NB4 (cell line): ENCODE measurements at regions not wholly inside any gene's neighbourhood (a gene's known extent, or its start where the extent isn't known, plus 50 kb on each side); places are given as distances from the start of the nearest gene placed in this dataset.
A peak's percentile ranks its signal among the peaks of the same experiment; 100 is the strongest.

ENCODE experiments used
- DNase-seq: peaks from one replicate; pipeline ENCODE4 v3.0.0; 2010; ENCODE audit warnings: low read depth
- H3K4me3 ChIP-seq: one replicate; pipeline ENCODE4 v1.5.1; 2011; ENCODE audit warnings: mild to moderate bottlenecking, low read depth, low read length, moderate library complexity
- MYC ChIP-seq: IDR thresholded peaks from 2 replicates; pipeline ENCODE4 v1.6.1; 2011; ENCODE audit warnings: low read depth, low read length
- POLR2A ChIP-seq: IDR thresholded peaks from 2 replicates; pipeline ENCODE4 v1.6.1; 2011; ENCODE audit warnings: mild to moderate bottlenecking; ENCODE audit not compliant: insufficient read length; ENCODE audit errors: extremely low read depth
- TF ChIP-seq, protein P1 (sequence below): IDR thresholded peaks from 2 replicates; pipeline ENCODE4 v1.6.1; 2011; ENCODE audit warnings: low read depth, low read length
- TF ChIP-seq, protein P2 (sequence below): IDR thresholded peaks from one replicate; pipeline ENCODE4 v1.5.1; 2012; ENCODE audit warnings: low read depth, low read length

DNA sequence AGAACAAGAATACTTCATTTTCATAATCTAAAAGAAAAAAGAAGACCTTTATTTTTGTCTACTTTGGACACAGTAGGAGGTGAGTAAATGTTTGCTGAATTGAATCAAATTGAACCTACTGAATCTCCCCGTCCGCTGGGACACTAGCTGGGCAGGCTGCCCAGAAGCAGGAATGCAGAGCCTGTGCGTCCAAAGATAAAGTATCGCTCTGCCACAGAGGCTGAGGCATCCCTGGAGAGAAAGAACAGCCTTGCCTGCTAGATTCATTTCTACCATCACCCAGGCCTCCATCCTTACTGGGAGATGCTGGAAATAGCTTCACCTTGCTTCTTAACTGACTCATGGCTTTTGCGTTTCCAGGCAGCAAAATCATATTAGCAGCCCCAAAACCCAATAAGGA is 64.1 kb upstream of the TSPAN11 start:
- no peak overlapping the region for H3K4me3 ChIP-seq
- TF ChIP-seq MYC: no peak
- TF ChIP-seq POLR2A: no peak
- no peak for DNase-seq

DNA sequence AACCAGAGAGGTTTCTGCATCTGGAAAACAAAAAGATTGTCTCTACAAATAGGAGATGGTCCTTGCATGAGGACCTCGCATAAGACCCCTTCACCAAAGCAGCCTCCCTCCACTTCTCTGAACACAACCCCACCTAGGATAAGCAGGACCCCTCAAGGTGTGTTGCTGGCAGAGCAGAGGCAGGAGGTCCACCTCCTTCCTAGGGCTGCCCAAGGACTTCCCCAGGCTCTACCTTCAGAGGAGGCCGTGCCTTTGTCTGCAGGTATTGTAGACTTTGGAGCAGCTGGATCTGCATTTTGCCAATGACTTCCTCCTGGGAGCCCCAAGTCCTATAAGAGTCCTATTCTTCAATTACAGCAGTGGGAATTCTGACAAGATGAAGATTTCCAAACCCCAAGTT is 67.3 kb upstream of the TSPAN11 start:
- H3K4me3 ChIP-seq: no peak overlapping the region
- TF ChIP-seq, protein P1, sequence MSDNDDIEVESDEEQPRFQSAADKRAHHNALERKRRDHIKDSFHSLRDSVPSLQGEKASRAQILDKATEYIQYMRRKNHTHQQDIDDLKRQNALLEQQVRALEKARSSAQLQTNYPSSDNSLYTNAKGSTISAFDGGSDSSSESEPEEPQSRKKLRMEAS: no peak
- TF ChIP-seq MYC: no peak
- no peak for TF ChIP-seq POLR2A
- TF ChIP-seq, protein P2, sequence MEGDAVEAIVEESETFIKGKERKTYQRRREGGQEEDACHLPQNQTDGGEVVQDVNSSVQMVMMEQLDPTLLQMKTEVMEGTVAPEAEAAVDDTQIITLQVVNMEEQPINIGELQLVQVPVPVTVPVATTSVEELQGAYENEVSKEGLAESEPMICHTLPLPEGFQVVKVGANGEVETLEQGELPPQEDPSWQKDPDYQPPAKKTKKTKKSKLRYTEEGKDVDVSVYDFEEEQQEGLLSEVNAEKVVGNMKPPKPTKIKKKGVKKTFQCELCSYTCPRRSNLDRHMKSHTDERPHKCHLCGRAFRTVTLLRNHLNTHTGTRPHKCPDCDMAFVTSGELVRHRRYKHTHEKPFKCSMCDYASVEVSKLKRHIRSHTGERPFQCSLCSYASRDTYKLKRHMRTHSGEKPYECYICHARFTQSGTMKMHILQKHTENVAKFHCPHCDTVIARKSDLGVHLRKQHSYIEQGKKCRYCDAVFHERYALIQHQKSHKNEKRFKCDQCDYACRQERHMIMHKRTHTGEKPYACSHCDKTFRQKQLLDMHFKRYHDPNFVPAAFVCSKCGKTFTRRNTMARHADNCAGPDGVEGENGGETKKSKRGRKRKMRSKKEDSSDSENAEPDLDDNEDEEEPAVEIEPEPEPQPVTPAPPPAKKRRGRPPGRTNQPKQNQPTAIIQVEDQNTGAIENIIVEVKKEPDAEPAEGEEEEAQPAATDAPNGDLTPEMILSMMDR: no peak
- DNase-seq: no peak

- TF ChIP-seq POLR2A: no peak
- TF ChIP-seq MYC: no peak
- TF ChIP-seq, protein P2: no peak
- TF ChIP-seq, protein P1: no peak
Measured at GRCh38 chr12:30858471-30858870, 68.1 kb upstream of the TSPAN11 start.

DNA sequence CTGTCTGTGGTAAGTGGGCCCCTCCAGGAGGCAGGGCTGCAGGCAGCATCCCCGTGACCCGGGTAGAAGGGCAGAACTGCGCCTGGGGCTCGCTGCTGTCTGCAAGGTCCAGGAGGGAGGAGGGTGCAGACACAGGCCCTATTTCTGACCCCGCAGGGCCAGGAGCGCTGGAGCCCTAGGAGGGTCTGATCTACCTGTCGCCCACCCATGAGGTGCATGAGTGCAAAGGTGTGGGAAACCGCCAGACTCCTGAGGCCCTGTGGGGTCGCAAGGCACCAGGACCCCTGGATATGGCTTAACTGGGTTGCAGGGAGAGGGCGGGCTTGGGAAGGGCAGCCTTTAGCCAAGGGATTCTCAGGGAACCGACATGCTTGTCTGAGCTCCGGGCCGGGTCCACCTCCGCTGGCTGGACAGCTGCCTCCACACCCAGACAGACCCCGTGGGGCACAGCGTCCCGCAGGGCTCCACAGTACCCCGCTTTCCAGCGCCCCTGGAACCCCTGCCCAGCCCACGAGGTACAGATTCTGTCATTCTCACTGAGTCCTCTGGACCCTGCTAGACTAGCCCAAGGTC is 72.9 kb upstream of the TSPAN11 start:
- no peak for DNase-seq
- H3K4me3 ChIP-seq: no peak overlapping the region
- TF ChIP-seq, protein P1: no peak
- no peak for TF ChIP-seq MYC
- no peak for TF ChIP-seq POLR2A
- TF ChIP-seq, protein P2: no peak

More at GRCh38 chr12:30858471-30858870, 68.1 kb upstream of the TSPAN11 start:
- DNase-seq: no peak
- no peak overlapping the region for H3K4me3 ChIP-seq

GRCh38 chr12:30850684-30851083 is 75.9 kb upstream of the TSPAN11 start:
- DNase-seq: no peak
- no peak for TF ChIP-seq POLR2A
- TF ChIP-seq MYC: no peak
- TF ChIP-seq, protein P1: no peak
- TF ChIP-seq, protein P2: no peak
- H3K4me3 ChIP-seq: no peak overlapping the region

DNA sequence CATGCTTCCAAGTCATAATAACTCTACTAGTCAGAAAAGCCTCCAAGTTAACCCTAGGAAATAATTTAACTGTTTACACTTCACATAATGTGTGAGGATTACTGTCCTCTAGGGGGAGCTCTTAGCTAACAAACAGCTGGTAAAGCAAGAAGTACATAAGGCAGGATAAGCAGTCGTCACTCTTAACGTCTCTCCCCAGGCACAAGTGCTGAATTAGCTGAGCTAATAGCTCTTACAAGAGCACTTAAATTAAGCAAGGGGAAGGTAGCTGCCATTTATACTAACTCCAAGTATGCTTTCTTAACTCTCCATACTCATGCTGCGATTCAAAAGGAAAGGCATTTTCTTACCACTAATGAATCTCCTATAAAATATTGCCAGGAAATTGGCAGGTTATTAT is 79.3 kb upstream of the TSPAN11 start:
- TF ChIP-seq, protein P2: peak; percentile 72
- TF ChIP-seq MYC: no peak
- peak; percentile 80 for DNase-seq
- H3K4me3 ChIP-seq: no peak overlapping the region
